ENCODE measurements at regions not wholly inside any gene's neighbourhood (a gene's known extent, or its start where the extent isn't known, plus 50 kb on each side); places are given as distances from the start of the nearest gene placed in this dataset.

GRCh38 chr16:5895137-5895536, 797.5 kb upstream of the EEF2KMT start:
- WGBS (ENCODE audit: extremely low coverage, insufficient coverage, insufficient read length) = no CpG with 5 or more reads among the region's 4 CpGs
- Histone ChIP-seq H2BK5ac (ENCODE audit: low read depth, low read length, poor library complexity) (no peak overlapping the region), H3K18ac (ENCODE audit: low read length) (no peak overlapping the region), H3K4me2 (ENCODE audit: low read length) (no peak overlapping the region), H3K79me2 (ENCODE audit: control insufficient read depth, insufficient read depth, low read length, poor library complexity) (no peaks in the 10 kb centered on the region), H3K23ac (ENCODE audit: low read length) (no peak overlapping the region), H3K4ac (ENCODE audit: low read depth, low read length) (no peak overlapping the region), H3K9me3 (ENCODE audit: insufficient read depth, low read depth, low read length) (no peaks in the 10 kb centered on the region), H3K36me3 (ENCODE audit: control insufficient read depth in 1 of 2, insufficient read depth in 2 of 2, low read length in 2 of 2) (no peaks in the 10 kb centered on the region), H3K27ac (ENCODE audit: low read depth, low read length) (no peak overlapping the region), H4K91ac (ENCODE audit: low read depth, low read length) (no peak overlapping the region), H3K4me3 (ENCODE audit: low read depth, low read length) (no peak overlapping the region), H3K27me3 (ENCODE audit: insufficient read depth, low read length) (no peaks in the 10 kb centered on the region), H3K14ac (ENCODE audit: low read length) (no peak overlapping the region), H3K79me1 (ENCODE audit: low read length) (no peaks in the 10 kb centered on the region), H2BK12ac (ENCODE audit: low read length) (no peak overlapping the region), H2AFZ (ENCODE audit: insufficient read depth, low read length, poor library complexity) (no peak overlapping the region), H2AK5ac (ENCODE audit: low read length) (no peak overlapping the region), H3K4me1 (ENCODE audit: control insufficient read depth in 1 of 2, insufficient read depth in 2 of 2, low read length in 2 of 2) (no peaks in the 10 kb centered on the region), H2BK120ac (ENCODE audit: insufficient read depth, low read length, poor library complexity) (no peak overlapping the region), H4K12ac (ENCODE audit: low read depth, low read length) (no peak overlapping the region), H3K9ac (ENCODE audit: low read length) (no peak overlapping the region), H4K8ac (ENCODE audit: low read depth, low read length) (no peak overlapping the region)
- DNase-seq = no peak

- H3K23ac ChIP-seq (ENCODE audit: low read length) = no peak overlapping the region
- H3K36me3 ChIP-seq (ENCODE audit: control insufficient read depth in 1 of 2, insufficient read depth in 2 of 2, low read length in 2 of 2) = no peaks in the 10 kb centered on the region
- H2BK120ac ChIP-seq (ENCODE audit: insufficient read depth, low read length, poor library complexity) = no peak overlapping the region
- H3K79me1 ChIP-seq (ENCODE audit: low read length) = no peaks in the 10 kb centered on the region
- no CpG with 5 or more reads among the region's 7 CpGs for WGBS (ENCODE audit: extremely low coverage, insufficient coverage, insufficient read length)
- H4K12ac ChIP-seq (ENCODE audit: low read depth, low read length) = no peak overlapping the region
- H3K14ac ChIP-seq (ENCODE audit: low read length) = no peak overlapping the region
- no peak overlapping the region for H3K9ac ChIP-seq (ENCODE audit: low read length)
- no peak overlapping the region for H3K27ac ChIP-seq (ENCODE audit: low read depth, low read length)
- H3K18ac ChIP-seq (ENCODE audit: low read length) = no peak overlapping the region
- H3K4me2 ChIP-seq (ENCODE audit: low read length) = no peak overlapping the region
- H3K4ac ChIP-seq (ENCODE audit: low read depth, low read length) = no peak overlapping the region
- no peak overlapping the region for H2AK5ac ChIP-seq (ENCODE audit: low read length)
- H3K4me3 ChIP-seq (ENCODE audit: low read depth, low read length) = no peak overlapping the region
- no peak overlapping the region for H2AFZ ChIP-seq (ENCODE audit: insufficient read depth, low read length, poor library complexity)
- no peaks in the 10 kb centered on the region for H3K79me2 ChIP-seq (ENCODE audit: control insufficient read depth, insufficient read depth, low read length, poor library complexity)
- no peaks in the 10 kb centered on the region for H3K4me1 ChIP-seq (ENCODE audit: control insufficient read depth in 1 of 2, insufficient read depth in 2 of 2, low read length in 2 of 2)
- H3K27me3 ChIP-seq (ENCODE audit: insufficient read depth, low read length) = no peaks in the 10 kb centered on the region
- DNase-seq = no peak
- H2BK12ac ChIP-seq (ENCODE audit: low read length) = no peak overlapping the region
- H4K8ac ChIP-seq (ENCODE audit: low read depth, low read length) = no peak overlapping the region
- no peak overlapping the region for H2BK5ac ChIP-seq (ENCODE audit: low read depth, low read length, poor library complexity)
- H3K9me3 ChIP-seq (ENCODE audit: insufficient read depth, low read depth, low read length) = peaks cover 1% of the 10 kb centered on the region
- no peak overlapping the region for H4K91ac ChIP-seq (ENCODE audit: low read depth, low read length)
Observed at GRCh38 chr16:5891296-5891695, 793.7 kb upstream of the EEF2KMT start.

- H3K18ac ChIP-seq (ENCODE audit: low read length) = no peak overlapping the region
- H3K4me1 ChIP-seq (ENCODE audit: control insufficient read depth in 1 of 2, insufficient read depth in 2 of 2, low read length in 2 of 2) = no peaks in the 10 kb centered on the region
- no peak overlapping the region for H4K8ac ChIP-seq (ENCODE audit: low read depth, low read length)
- H2BK120ac ChIP-seq (ENCODE audit: insufficient read depth, low read length, poor library complexity) = no peak overlapping the region
- H3K14ac ChIP-seq (ENCODE audit: low read length) = no peak overlapping the region
- DNase-seq = no peak
- no peak overlapping the region for H2AK5ac ChIP-seq (ENCODE audit: low read length)
- no peaks in the 10 kb centered on the region for H3K27me3 ChIP-seq (ENCODE audit: insufficient read depth, low read length)
- no peak overlapping the region for H4K91ac ChIP-seq (ENCODE audit: low read depth, low read length)
- no peak overlapping the region for H2AFZ ChIP-seq (ENCODE audit: insufficient read depth, low read length, poor library complexity)
- no peaks in the 10 kb centered on the region for H3K79me2 ChIP-seq (ENCODE audit: control insufficient read depth, insufficient read depth, low read length, poor library complexity)
- no peak overlapping the region for H4K12ac ChIP-seq (ENCODE audit: low read depth, low read length)
- H3K36me3 ChIP-seq (ENCODE audit: control insufficient read depth in 1 of 2, insufficient read depth in 2 of 2, low read length in 2 of 2) = no peaks in the 10 kb centered on the region
- no peaks in the 10 kb centered on the region for H3K79me1 ChIP-seq (ENCODE audit: low read length)
- no peak overlapping the region for H2BK5ac ChIP-seq (ENCODE audit: low read depth, low read length, poor library complexity)
- H3K4ac ChIP-seq (ENCODE audit: low read depth, low read length) = no peak overlapping the region
- WGBS (ENCODE audit: extremely low coverage, insufficient coverage, insufficient read length) = no CpG with 5 or more reads among the region's 6 CpGs
- H3K27ac ChIP-seq (ENCODE audit: low read depth, low read length) = no peak overlapping the region
- H2BK12ac ChIP-seq (ENCODE audit: low read length) = no peak overlapping the region
- H3K4me2 ChIP-seq (ENCODE audit: low read length) = no peak overlapping the region
- no peak overlapping the region for H3K9ac ChIP-seq (ENCODE audit: low read length)
- no peak overlapping the region for H3K4me3 ChIP-seq (ENCODE audit: low read depth, low read length)
- no peak overlapping the region for H3K23ac ChIP-seq (ENCODE audit: low read length)
- peaks cover 1% of the 10 kb centered on the region for H3K9me3 ChIP-seq (ENCODE audit: insufficient read depth, low read depth, low read length)
Observed at GRCh38 chr16:5885521-5885920, 787.9 kb upstream of the EEF2KMT start.

GRCh38 chr16:5884996-5885395, 787.4 kb upstream of the EEF2KMT start:
- Histone ChIP-seq H3K9ac (ENCODE audit: low read length) (no peak overlapping the region), H2AFZ (ENCODE audit: insufficient read depth, low read length, poor library complexity) (no peak overlapping the region), H3K4me3 (ENCODE audit: low read depth, low read length) (no peak overlapping the region), H3K36me3 (ENCODE audit: control insufficient read depth in 1 of 2, insufficient read depth in 2 of 2, low read length in 2 of 2) (no peaks in the 10 kb centered on the region), H4K12ac (ENCODE audit: low read depth, low read length) (no peak overlapping the region), H3K18ac (ENCODE audit: low read length) (no peak overlapping the region), H4K91ac (ENCODE audit: low read depth, low read length) (no peak overlapping the region), H2BK12ac (ENCODE audit: low read length) (no peak overlapping the region), H2BK120ac (ENCODE audit: insufficient read depth, low read length, poor library complexity) (no peak overlapping the region), H3K4ac (ENCODE audit: low read depth, low read length) (no peak overlapping the region), H3K4me2 (ENCODE audit: low read length) (no peak overlapping the region), H3K9me3 (ENCODE audit: insufficient read depth, low read depth, low read length) (peaks cover 1% of the 10 kb centered on the region), H3K4me1 (ENCODE audit: control insufficient read depth in 1 of 2, insufficient read depth in 2 of 2, low read length in 2 of 2) (no peaks in the 10 kb centered on the region), H3K14ac (ENCODE audit: low read length) (no peak overlapping the region), H2AK5ac (ENCODE audit: low read length) (no peak overlapping the region), H4K8ac (ENCODE audit: low read depth, low read length) (no peak overlapping the region), H3K27ac (ENCODE audit: low read depth, low read length) (no peak overlapping the region), H3K23ac (ENCODE audit: low read length) (no peak overlapping the region), H3K27me3 (ENCODE audit: insufficient read depth, low read length) (no peaks in the 10 kb centered on the region), H3K79me1 (ENCODE audit: low read length) (no peaks in the 10 kb centered on the region), H2BK5ac (ENCODE audit: low read depth, low read length, poor library complexity) (no peak overlapping the region), H3K79me2 (ENCODE audit: control insufficient read depth, insufficient read depth, low read length, poor library complexity) (no peaks in the 10 kb centered on the region)
- WGBS (ENCODE audit: extremely low coverage, insufficient coverage, insufficient read length) = no CpG with 5 or more reads among the region's 5 CpGs
- DNase-seq = no peak
